HG03460 (cell line): ENCODE measurements at regions not wholly inside any gene's neighbourhood (a gene's known extent, or its start where the extent isn't known, plus 50 kb on each side); places are given as distances from the start of the nearest gene placed in this dataset.
"Not testable (repeated sequence)": the region's sequence is repeated elsewhere in the genome, so short reads cannot be mapped to it uniquely, and the experiment has no call there.

Experiments
- ATAC-seq: cut with Tn5 transposase; IDR thresholded peaks from one replicate; pipeline ENCODE4 v1.9.1; 2021; ENCODE audit not compliant: unreplicated experiment

DNA sequence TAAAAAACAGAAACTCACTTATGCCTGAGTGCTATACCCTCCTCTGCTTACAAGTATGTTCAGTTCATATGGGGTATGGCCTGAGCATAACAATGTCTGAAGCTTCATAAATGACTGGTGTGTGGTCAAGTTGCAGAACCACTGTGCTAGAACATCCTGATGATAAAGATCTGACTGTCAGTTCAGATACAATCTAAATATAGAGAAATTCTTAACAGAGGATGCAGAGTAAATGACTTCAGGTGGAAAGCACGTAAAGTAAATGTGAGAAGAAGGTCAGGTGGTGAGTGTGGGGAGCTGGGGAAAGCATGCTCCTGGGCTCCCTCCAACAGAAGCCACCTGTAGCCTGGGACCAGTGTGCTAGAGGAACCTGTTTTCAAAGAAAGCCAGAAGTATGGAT, 926.2 kb downstream of the TSN start:
- peak; percentile 60 for ATAC-seq

DNA sequence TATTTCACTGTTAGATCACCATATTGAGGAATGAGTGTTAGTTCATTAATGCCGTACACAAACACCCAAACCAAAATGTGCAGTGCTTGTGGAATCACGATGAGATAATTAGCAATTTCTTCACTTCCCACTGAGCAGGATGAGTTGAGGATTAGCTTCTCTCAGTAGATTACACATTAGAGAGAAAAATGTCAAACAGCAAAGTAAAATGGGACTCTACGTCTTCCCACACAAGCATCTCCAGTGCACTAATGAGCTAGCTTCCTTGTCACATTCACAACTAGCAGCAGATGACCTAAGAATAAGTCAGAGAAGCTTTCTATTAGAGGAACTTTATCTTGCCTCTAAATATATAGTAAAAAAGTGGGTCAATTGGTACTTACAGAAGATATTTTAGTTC, 926.9 kb downstream of the TSN start:
- no peak for ATAC-seq

GRCh38 chr2:122683018-122683417, 927.6 kb downstream of the TSN start:
- ATAC-seq: no peak

- no peak for ATAC-seq
Measured at GRCh38 chr2:122692400-122693083, 937.1 kb downstream of the TSN start.

- ATAC-seq: no peak
Measured at GRCh38 chr2:122697415-122697814, 942.0 kb downstream of the TSN start.

- ATAC-seq: no peak
Measured at GRCh38 chr2:122703676-122704075, 948.2 kb downstream of the TSN start.

DNA sequence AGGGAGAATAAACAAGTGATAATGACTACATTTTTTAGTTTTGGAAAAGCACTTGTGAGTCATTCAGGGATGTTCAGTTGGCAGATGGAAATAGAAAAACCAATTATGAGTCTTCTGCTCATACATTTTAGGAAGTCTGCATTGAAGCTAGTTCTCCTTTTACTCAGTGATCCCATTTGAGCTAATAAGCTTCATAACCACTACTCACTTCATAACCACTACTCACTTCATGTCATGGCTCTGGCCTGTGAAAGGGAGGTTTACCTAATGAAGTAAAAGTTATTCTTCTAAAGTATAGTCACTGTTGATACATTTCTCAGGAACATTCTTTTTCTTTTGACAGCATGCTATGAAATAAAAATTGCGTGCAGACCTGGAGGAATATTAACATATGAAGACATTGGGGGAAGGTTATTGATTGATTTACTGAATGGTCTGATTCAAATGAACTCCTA, 948.7 kb downstream of the TSN start:
- ATAC-seq: peak; percentile 48

DNA sequence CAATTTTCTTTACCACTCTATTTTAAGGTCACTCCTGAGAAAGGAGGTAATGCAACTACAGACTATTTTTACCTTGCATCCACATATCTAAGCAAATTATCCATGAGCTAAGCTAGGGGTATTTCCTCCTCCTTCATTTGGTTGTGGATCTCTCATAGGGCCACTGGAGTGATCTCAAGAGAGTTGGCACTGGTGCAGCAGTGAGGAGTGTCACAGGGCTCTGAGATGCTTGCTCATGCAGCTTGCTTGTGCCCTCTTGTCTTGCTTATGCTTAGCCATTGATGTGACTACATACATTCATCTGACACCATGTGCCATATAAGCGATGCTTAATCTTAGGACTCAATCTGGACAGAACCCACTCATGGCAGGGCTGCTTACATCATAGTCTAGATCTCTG, 950.3 kb downstream of the TSN start:
- no peak for ATAC-seq

GRCh38 chr2:122706757-122707223, 951.3 kb downstream of the TSN start:
- ATAC-seq: no peak

GRCh38 chr2:122707224-122707824, 951.9 kb downstream of the TSN start:
- peak; percentile 69 for ATAC-seq

- ATAC-seq: no peak
Measured at GRCh38 chr2:122710049-122710448, 954.6 kb downstream of the TSN start.

DNA sequence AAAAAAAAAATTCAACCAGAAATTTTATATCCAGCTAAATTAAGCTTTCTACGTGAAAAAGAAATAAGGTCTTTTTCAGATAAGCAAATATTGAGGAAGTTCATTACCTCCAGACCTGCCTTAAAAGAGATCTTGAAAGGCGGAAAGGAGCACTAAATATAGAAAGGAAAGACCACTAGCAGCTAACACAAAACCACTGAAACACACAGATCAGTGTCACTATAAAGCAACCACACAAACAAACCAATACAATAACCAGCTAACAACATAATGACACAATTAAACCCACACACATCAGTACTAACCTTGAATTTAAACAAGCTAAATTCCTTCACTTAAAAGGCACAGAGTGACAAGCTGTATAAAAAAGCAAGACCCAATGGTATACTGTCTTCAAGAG, 958.3 kb downstream of the TSN start:
- ATAC-seq: no peak

DNA sequence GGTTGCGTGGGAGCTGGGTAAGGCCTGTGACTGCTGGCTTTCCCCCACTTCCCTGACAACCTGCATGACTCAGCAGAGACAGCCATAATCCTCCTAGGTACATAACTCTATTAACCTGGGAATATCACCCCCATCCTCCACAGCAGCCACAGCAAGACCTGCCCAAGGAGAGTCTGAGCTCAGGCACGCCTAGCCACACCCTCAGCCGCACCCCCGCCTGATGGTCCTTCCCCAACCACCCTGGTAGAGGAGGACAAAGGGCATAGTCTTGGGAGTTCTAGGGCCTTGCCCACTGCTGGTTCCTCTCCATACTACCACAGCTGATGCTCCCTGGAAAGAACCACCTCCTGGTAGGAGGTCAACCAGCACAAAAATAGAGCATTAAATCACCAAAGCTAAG, 965.4 kb downstream of the TSN start:
- ATAC-seq: not testable (repeated sequence)

- no peak for ATAC-seq
Measured at GRCh38 chr2:122734766-122735424, 979.4 kb downstream of the TSN start.

DNA sequence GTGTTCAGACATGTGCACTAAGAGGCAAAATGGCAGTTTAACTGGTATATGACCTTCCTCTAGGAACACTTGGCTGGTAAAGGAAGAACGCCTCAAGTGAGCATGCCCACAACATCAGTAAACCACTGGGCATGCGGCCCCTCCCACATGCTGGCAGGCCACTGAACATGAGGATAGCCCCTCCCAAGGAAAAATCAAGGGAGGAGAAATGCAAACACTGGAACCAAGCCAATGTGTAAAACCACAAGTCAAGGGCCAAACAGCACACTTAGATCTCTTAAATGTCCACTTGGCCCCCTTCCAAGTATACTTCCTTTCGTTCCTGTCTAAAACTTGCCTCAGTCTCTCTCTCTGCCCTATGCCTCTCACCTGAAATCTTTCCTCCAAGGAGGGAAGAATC, 980.8 kb downstream of the TSN start:
- ATAC-seq: no peak

DNA sequence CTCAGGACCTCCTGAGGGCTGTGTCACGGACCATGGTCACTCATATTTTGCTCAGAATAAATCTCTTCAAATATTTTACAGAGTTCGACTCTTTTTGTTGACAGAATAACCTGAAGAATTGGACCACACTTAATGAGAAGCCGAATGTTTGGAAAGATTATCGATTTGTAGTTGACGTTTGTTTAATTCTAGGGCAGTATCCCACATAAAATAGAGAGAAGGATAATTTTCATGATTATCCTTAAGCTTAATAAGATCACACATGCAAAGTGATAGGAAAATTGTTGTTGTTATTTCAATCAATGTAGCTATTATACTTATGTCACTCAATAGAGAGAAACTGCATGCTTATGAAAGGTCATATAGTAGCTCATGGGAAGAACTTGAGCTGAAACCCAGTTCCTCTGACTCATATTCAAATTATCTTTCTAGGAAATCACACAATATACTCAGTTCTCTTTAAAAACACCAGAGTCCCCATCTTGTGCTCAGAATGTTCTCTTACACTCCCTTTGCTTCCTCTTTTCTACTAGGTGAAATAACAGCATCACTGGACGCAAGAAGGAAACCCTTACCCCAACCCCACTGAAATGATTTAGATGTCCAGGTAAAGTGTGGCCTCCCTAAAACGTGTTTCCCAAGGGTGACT, 982.1 kb downstream of the TSN start:
- peak; percentile 63 for ATAC-seq

- ATAC-seq: no peak
Measured at GRCh38 chr2:122739732-122740593, 984.5 kb downstream of the TSN start.

DNA sequence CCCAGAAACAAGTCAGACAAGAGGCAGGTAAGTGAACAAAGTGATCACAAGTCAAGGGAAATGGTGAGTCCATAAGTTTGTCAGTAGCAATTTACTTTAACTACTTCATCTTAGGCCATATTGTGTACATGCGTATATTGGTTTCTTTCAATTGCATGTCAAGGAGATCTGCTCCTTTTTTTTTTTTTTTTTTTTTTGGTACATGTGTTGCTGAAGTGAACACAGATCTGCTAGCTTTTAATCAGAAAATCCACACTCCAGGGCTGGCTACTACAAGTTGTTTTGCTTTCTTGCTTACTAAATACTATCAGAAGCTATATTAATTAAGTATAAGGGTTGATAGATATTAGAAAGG, 985.1 kb downstream of the TSN start:
- no peak for ATAC-seq

GRCh38 chr2:122741403-122741802, 986.0 kb downstream of the TSN start:
- no peak for ATAC-seq

DNA sequence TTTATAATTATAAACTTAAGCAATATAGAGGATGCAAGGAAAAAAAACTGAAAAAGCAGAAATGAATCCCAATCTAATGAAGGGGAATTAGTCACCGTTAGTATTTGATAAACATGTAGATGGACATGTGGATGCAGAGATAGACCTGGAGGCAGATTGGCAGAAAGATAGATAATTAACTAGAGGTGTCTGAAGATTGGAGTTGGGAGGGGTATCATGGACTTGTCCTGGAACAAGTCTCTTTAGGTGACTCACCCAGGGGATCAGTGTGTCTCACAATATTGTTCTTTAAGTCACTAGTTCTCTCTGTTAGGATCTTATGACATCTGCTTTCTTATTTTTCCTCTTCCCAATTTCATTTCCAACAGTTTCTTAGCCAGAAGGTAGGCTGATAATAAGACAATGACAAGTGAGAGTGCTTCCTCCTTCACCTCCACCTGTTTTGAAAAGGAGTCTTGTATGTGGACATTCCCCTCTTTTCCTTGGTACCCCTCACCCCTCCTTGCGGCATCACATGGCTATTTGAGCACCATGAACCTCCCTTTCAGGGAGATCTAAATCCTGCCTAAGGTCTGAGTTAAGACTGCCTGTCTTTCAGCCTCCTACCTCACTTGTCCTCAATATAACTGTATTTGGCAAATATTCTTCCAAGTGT, 987.7 kb downstream of the TSN start:
- no peak for ATAC-seq
